Glutamatergic neuron (in vitro differentiated cells): ENCODE measurements at regions not wholly inside any gene's neighbourhood (a gene's known extent, or its start where the extent isn't known, plus 50 kb on each side); places are given as distances from the start of the nearest gene placed in this dataset.

ENCODE experiments used
- DNase-seq: peaks from one replicate; pipeline ENCODE4 v3.0.0; 2022
- H3K27ac Mint-ChIP-seq: one replicate; pipeline ENCODE4 v1.8.0; 2020; ENCODE audit warnings: mild to moderate bottlenecking, mixed read lengths, inconsistent platforms; ENCODE audit not compliant: unreplicated experiment
- H3K27me3 Mint-ChIP-seq: one replicate; pipeline ENCODE4 v1.8.0; 2020; ENCODE audit warnings: mild to moderate bottlenecking, moderate library complexity, mixed read lengths, inconsistent platforms; ENCODE audit not compliant: unreplicated experiment
- H3K36me3 Mint-ChIP-seq: one replicate; pipeline ENCODE4 v1.8.0; 2020; ENCODE audit warnings: mild to moderate bottlenecking, mixed read lengths, inconsistent platforms; ENCODE audit not compliant: unreplicated experiment
- H3K4me1 Mint-ChIP-seq: one replicate; pipeline ENCODE4 v1.8.0; 2020; ENCODE audit warnings: mild to moderate bottlenecking, low read depth, mixed read lengths, inconsistent platforms; ENCODE audit not compliant: unreplicated experiment
- H3K4me3 Mint-ChIP-seq: one replicate; pipeline ENCODE4 v1.8.0; 2020; ENCODE audit warnings: mild to moderate bottlenecking, mixed read lengths, inconsistent platforms; ENCODE audit not compliant: unreplicated experiment
- H3K9me3 Mint-ChIP-seq: one replicate; pipeline ENCODE4 v1.8.0; 2020; ENCODE audit warnings: mild to moderate bottlenecking, moderate library complexity, mixed read lengths, inconsistent platforms; ENCODE audit not compliant: unreplicated experiment
- TF ChIP-seq, protein P1 (sequence below): fragments of 200-600 bp; sonication (generic); IDR thresholded peaks from one replicate; pipeline ENCODE4 v1.5.0; 2021; ENCODE audit not compliant: partially characterized antibody, unreplicated experiment

DNA sequence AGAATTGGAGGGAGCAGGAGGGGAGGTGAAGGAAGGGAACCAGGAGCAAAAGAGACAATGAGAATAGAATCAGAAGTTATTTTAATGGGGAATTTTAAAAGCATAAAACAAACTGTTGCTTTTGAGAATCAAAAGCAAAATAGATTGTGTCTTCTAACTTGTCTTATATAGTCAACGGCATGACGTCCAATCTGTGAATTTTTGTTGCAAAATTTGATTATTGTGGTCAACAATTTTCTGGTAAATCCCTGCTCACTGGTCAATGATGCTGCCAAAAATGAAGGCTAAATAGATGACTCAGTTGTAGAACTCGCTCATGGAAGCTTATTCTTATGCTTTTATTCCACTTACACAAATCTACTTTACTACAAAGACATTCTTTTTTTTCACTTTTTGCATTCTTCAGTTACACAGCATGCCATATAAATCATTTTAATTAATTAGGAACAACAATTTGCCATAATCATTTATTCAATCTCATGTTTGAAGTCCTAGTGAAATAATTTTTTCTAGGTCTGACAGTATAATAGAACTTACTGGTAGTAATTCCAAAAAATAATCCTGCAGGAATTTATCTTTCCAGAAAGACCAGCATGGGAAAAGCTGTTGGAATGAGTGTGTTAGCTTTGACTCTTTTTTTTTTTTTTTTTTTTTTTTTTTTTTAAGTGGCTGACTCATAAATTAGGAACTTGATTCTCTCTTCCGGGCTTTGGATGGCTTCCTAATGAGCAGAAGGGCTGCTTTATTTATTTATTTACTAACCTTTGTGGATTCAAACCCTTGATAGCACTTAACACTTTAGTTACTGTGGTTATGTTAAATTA is 256.9 kb downstream of the SPRY2 start:
- H3K4me1 Mint-ChIP-seq: no peaks in the 10 kb centered on the region
- H3K27me3 Mint-ChIP-seq: no peaks in the 10 kb centered on the region
- no peak overlapping the region for H3K27ac Mint-ChIP-seq
- no peak for DNase-seq
- no peak overlapping the region for H3K4me3 Mint-ChIP-seq
- TF ChIP-seq, protein P1, sequence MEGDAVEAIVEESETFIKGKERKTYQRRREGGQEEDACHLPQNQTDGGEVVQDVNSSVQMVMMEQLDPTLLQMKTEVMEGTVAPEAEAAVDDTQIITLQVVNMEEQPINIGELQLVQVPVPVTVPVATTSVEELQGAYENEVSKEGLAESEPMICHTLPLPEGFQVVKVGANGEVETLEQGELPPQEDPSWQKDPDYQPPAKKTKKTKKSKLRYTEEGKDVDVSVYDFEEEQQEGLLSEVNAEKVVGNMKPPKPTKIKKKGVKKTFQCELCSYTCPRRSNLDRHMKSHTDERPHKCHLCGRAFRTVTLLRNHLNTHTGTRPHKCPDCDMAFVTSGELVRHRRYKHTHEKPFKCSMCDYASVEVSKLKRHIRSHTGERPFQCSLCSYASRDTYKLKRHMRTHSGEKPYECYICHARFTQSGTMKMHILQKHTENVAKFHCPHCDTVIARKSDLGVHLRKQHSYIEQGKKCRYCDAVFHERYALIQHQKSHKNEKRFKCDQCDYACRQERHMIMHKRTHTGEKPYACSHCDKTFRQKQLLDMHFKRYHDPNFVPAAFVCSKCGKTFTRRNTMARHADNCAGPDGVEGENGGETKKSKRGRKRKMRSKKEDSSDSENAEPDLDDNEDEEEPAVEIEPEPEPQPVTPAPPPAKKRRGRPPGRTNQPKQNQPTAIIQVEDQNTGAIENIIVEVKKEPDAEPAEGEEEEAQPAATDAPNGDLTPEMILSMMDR: no peak
- H3K9me3 Mint-ChIP-seq: no peaks in the 10 kb centered on the region
- H3K36me3 Mint-ChIP-seq: no peaks in the 10 kb centered on the region

DNA sequence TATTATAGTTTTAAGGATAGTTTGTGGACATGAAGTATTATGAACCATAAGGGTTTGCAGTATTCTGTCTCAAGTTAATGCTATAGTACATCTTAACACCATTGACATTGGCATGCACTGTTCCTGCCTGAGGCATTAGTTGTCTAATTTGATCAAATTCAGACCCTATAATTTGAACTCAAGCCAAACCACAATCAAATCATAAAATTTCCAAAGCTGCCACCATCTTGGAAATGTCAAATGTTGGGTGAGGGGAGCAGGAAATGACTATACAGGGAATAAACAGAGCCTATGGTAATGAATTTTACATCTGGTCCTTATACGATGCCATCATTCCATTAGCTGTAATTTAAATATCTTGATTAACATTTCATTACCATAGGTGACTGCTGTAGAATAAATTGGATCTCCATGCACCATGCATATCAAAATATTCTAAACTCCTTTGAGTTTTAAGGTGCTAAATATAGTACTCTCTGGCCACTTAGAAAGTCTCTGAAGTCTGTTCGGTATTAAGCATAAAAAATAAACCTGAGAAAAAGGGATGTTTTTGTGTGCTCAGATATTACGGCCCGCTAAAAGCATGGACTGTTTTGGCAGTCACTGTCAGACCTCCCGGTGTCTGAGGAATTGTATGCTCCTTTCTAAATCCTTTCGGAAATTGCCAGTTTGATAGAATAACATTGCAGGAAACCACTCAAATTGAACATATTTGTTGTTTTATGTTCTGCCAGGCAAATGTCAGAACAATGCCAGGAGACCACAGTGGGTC is 257.7 kb downstream of the SPRY2 start:
- DNase-seq: no peak
- H3K36me3 Mint-ChIP-seq: no peaks in the 10 kb centered on the region
- no peaks in the 10 kb centered on the region for H3K4me1 Mint-ChIP-seq
- no peak overlapping the region for H3K27ac Mint-ChIP-seq
- TF ChIP-seq, protein P1: no peak
- no peak overlapping the region for H3K4me3 Mint-ChIP-seq
- H3K9me3 Mint-ChIP-seq: no peaks in the 10 kb centered on the region
- H3K27me3 Mint-ChIP-seq: no peaks in the 10 kb centered on the region

DNA sequence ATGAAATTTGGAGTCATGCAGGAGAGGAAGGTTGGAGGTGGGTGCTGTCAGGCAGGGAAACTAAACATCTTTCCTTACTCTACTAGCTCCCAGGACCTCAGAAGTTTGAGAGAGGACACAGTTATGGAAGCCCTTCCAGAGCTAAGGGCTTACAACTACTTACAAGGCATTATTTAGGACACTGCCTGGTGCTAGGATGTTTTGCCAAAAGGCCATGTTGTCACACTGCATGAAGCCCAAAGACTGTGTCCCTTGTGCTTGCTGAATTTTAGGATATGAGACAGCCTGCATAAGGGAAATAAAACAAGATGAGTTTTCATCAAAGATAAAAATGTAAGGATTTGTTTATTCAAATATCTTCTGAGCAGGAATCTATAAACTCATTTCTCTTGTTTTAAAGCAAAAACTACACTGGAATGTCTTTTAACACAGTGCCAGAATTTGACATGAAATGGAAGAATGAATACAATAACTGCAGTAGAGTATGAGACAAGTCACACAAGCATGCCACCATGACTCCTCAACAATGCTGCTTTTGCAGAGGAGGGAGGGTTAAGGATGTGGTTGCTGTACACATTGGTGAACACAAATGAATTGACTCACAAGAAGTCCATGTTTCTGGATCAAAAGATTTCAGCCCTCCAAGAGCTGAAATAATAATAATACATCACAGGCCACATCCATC is 258.4 kb downstream of the SPRY2 start:
- Mint-ChIP-seq H3K4me3 (no peak overlapping the region), H3K36me3 (no peaks in the 10 kb centered on the region), H3K27me3 (no peaks in the 10 kb centered on the region), H3K27ac (no peak overlapping the region), H3K4me1 (no peaks in the 10 kb centered on the region), H3K9me3 (no peaks in the 10 kb centered on the region)
- DNase-seq: no peak
- TF ChIP-seq, protein P1: no peak

DNA sequence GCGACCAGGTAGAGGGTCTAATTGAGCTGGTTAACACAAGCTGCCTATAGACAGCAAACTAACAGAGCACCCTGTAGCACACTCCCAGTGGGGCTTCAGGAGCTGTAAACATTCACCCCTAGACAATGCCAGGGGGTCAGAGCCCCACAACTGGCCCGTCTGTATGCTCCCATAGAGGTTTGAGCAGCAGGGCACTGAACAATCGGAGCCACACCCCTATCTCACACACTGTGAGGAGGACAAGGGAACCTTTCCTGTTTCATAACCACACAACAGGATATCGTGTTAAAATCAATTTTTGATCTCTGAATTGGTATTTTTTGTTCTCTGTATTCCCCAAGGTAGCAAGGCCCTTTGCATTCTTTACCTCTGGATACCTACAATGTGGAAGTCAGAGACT is 266.1 kb downstream of the SPRY2 start:
- Mint-ChIP-seq H3K27ac (no peak overlapping the region), H3K4me3 (no peak overlapping the region), H3K27me3 (no peaks in the 10 kb centered on the region), H3K9me3 (no peaks in the 10 kb centered on the region), H3K4me1 (no peaks in the 10 kb centered on the region), H3K36me3 (no peaks in the 10 kb centered on the region)
- DNase-seq: no peak
- TF ChIP-seq, protein P1: no peak
